Mesendoderm (in vitro differentiated cells): ENCODE measurements at regions not wholly inside any gene's neighbourhood (a gene's known extent, or its start where the extent isn't known, plus 50 kb on each side); places are given as distances from the start of the nearest gene placed in this dataset.

Experiments used
- DNase-seq: peaks from one replicate; pipeline ENCODE4 v3.0.0; 2013
- H2AK5ac ChIP-seq: 2 replicates; pipeline ENCODE4 v1.6.1; 2013; ENCODE audit warnings: low read length, inconsistent platforms
- H2BK120ac ChIP-seq: 2 replicates; pipeline ENCODE4 v1.6.1; 2013; ENCODE audit warnings: low read depth, mild to moderate bottlenecking, low read length, moderate library complexity, mixed read lengths
- H2BK15ac ChIP-seq: replicated peaks from 2 replicates; pipeline ENCODE4 v1.6.1; 2013; ENCODE audit warnings: low read depth, mild to moderate bottlenecking, moderate library complexity
- H2BK5ac ChIP-seq: 2 replicates; pipeline ENCODE4 v1.6.1; 2013; ENCODE audit warnings: low read length, inconsistent platforms
- H3K18ac ChIP-seq: 2 replicates; pipeline ENCODE4 v1.6.1; 2013; ENCODE audit warnings: mild to moderate bottlenecking, low read length, mixed read lengths
- H3K23ac ChIP-seq: one replicate; pipeline ENCODE4 v1.6.1; 2013; ENCODE audit warnings: low read length
- H3K27ac ChIP-seq: 2 replicates; pipeline ENCODE4 v1.5.1; 2013; ENCODE audit warnings: low read depth, mild to moderate bottlenecking, inconsistent platforms, low read length, moderate library complexity
- H3K27me3 ChIP-seq: 2 replicates; pipeline ENCODE4 v1.6.1; 2013; ENCODE audit warnings: low read length, control low read depth, mild to moderate bottlenecking, inconsistent platforms; ENCODE audit not compliant: insufficient read depth, poor library complexity
- H3K36me3 ChIP-seq: 2 replicates; pipeline ENCODE4 v1.6.1; 2013; ENCODE audit warnings: low read length, inconsistent platforms; ENCODE audit not compliant: control insufficient read depth, insufficient read depth
- H3K4ac ChIP-seq: one replicate; pipeline ENCODE4 v1.6.1; 2013; ENCODE audit warnings: low read depth, mild to moderate bottlenecking, low read length, moderate library complexity
- H3K4me1 ChIP-seq: 2 replicates; pipeline ENCODE4 v1.6.1; 2013; ENCODE audit warnings: low read depth, low read length, inconsistent platforms; ENCODE audit not compliant: control insufficient read depth
- H3K4me2 ChIP-seq: 2 replicates; pipeline ENCODE4 v1.6.1; 2013; ENCODE audit warnings: low read length
- H3K4me3 ChIP-seq: 2 replicates; pipeline ENCODE4 v1.5.1; 2013; ENCODE audit warnings: mild to moderate bottlenecking, low read length
- H3K56ac ChIP-seq: one replicate; pipeline ENCODE4 v1.6.1; 2013; ENCODE audit warnings: low read length
- H3K79me1 ChIP-seq: 2 replicates; pipeline ENCODE4 v1.6.1; 2013; ENCODE audit warnings: low read length, inconsistent platforms
- H3K79me2 ChIP-seq: 2 replicates; pipeline ENCODE4 v1.6.1; 2013; ENCODE audit warnings: mild to moderate bottlenecking, low read length; ENCODE audit not compliant: control insufficient read depth, insufficient read depth
- H3K9ac ChIP-seq: 2 replicates; pipeline ENCODE4 v1.6.1; 2013; ENCODE audit warnings: low read length, inconsistent platforms
- H4K5ac ChIP-seq: one replicate; pipeline ENCODE4 v1.6.1; 2013; ENCODE audit warnings: low read length
- H4K8ac ChIP-seq: one replicate; pipeline ENCODE4 v1.6.1; 2013; ENCODE audit warnings: low read depth, mild to moderate bottlenecking, control low read depth, low read length, moderate library complexity
- WGBS: extraction: QIAGEN DNeasy Blood & Tissue Kit; methylation state at CpG from one replicate; pipeline ENCODE4 v1.1.7; 2013; ENCODE audit warnings: low lambda C conversion rate, missing lambda C conversion rate; ENCODE audit not compliant: insufficient coverage; ENCODE audit errors: extremely low coverage; 5-methylcytosine and 5-hydroxymethylcytosine counted together

DNA sequence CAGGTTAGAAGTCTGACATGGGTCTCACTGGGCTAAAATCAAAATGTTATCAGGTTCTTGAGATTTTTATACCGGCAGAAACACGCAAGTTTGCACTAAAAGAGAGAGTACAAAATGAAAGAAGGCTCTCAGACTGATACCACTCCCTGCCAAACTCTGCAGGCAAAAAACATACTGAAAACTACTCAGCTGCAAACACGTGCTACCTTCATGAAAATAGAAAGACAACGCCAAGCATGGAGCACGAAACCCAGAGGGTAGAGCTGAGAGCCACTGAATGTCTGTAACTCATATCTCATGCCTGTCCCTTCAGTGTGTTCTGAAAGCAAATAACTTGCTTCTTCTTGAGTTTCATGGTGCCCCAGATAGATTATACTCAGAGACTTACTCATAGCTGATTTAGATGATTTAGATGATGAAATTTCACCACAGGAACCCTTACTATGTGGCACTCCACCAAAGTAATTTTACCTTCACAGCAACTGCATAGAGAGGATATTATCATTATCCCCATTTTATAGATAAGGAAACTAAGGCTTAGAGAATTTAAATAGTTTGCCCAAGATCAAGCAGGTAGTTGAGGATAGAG is 313.0 kb upstream of the SLC39A10 start:
- Histone ChIP-seq H3K56ac (no peak overlapping the region), H4K8ac (no peak overlapping the region), H3K4ac (no peak overlapping the region), H3K4me2 (no peak overlapping the region), H3K4me3 (no peak overlapping the region), H3K4me1 (no peaks in the 10 kb centered on the region), H3K79me1 (no peaks in the 10 kb centered on the region), H4K5ac (no peak overlapping the region), H2BK5ac (no peak overlapping the region), H3K36me3 (no peaks in the 10 kb centered on the region), H3K27me3 (no peaks in the 10 kb centered on the region), H3K18ac (no peak overlapping the region), H2BK120ac (no peak overlapping the region), H3K79me2 (no peaks in the 10 kb centered on the region), H3K23ac (no peak overlapping the region), H2AK5ac (no peak overlapping the region), H3K27ac (no peak overlapping the region), H3K9ac (no peak overlapping the region), H2BK15ac (no peak overlapping the region)
- no CpG with 5 or more reads among the region's 5 CpGs for WGBS
- DNase-seq = no peak

DNA sequence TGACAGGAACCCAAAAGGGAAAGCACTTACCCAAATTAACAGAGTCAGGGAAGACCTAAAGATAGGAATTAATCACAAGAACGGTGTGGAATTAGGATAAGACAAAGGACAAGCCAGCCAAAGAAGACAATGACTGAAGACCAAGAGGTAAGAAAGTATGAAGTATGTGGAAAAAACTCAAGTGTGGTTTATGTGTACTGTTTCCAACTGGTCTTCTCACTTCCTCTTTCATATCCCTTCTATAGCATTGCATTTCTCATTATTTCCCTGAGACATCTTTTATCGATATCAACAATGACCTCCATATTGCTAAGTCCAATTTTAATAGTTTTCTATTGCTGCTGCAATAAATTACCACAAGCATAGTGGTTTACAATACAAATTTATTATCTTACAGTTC is 313.5 kb upstream of the SLC39A10 start:
- H3K36me3 ChIP-seq = no peaks in the 10 kb centered on the region
- no peak overlapping the region for H4K8ac ChIP-seq
- no peaks in the 10 kb centered on the region for H3K4me1 ChIP-seq
- no peak overlapping the region for H3K9ac ChIP-seq
- H4K5ac ChIP-seq = no peak overlapping the region
- H2BK5ac ChIP-seq = no peak overlapping the region
- no peak overlapping the region for H3K4me2 ChIP-seq
- no peaks in the 10 kb centered on the region for H3K79me2 ChIP-seq
- H3K27me3 ChIP-seq = no peaks in the 10 kb centered on the region
- H3K4me3 ChIP-seq = no peak overlapping the region
- H3K4ac ChIP-seq = no peak overlapping the region
- H3K56ac ChIP-seq = no peak overlapping the region
- no CpG with 5 or more reads among the region's 2 CpGs for WGBS
- no peak overlapping the region for H2AK5ac ChIP-seq
- no peak overlapping the region for H3K18ac ChIP-seq
- H3K27ac ChIP-seq = no peak overlapping the region
- no peak overlapping the region for H2BK120ac ChIP-seq
- H2BK15ac ChIP-seq = no peak overlapping the region
- DNase-seq = no peak
- H3K23ac ChIP-seq = no peak overlapping the region
- no peaks in the 10 kb centered on the region for H3K79me1 ChIP-seq

DNA sequence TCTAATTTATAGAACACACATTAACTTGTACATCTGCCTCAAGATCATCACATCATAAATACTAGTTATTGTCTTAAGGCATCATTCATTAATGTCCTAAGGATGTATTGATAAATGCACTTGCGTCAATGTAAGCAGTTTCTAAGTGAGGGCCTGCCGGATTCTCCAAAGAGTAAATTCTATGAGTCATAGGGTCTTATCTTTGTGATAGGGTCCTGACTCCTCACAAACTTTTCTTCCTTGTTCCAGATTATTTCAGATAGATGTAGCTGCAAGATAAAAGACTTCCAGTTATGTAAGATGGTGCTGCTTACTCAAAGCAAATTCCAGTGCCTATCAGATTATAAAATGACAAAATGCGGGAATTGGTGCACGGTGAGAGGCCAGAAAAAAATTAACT is 315.0 kb upstream of the SLC39A10 start:
- H3K27me3 ChIP-seq = no peaks in the 10 kb centered on the region
- H3K56ac ChIP-seq = no peak overlapping the region
- no peak overlapping the region for H3K27ac ChIP-seq
- no peak overlapping the region for H3K18ac ChIP-seq
- no peak overlapping the region for H4K8ac ChIP-seq
- H3K36me3 ChIP-seq = no peaks in the 10 kb centered on the region
- H3K4me3 ChIP-seq = no peak overlapping the region
- H3K4ac ChIP-seq = no peak overlapping the region
- H3K9ac ChIP-seq = no peak overlapping the region
- WGBS = no CpG with 5 or more reads among the region's 4 CpGs
- no peaks in the 10 kb centered on the region for H3K79me2 ChIP-seq
- no peak overlapping the region for H2BK15ac ChIP-seq
- H2BK120ac ChIP-seq = no peak overlapping the region
- no peak overlapping the region for H3K4me2 ChIP-seq
- no peak overlapping the region for H3K23ac ChIP-seq
- DNase-seq = no peak
- H2BK5ac ChIP-seq = no peak overlapping the region
- H3K4me1 ChIP-seq = no peaks in the 10 kb centered on the region
- H2AK5ac ChIP-seq = no peak overlapping the region
- H3K79me1 ChIP-seq = no peaks in the 10 kb centered on the region
- H4K5ac ChIP-seq = no peak overlapping the region

DNA sequence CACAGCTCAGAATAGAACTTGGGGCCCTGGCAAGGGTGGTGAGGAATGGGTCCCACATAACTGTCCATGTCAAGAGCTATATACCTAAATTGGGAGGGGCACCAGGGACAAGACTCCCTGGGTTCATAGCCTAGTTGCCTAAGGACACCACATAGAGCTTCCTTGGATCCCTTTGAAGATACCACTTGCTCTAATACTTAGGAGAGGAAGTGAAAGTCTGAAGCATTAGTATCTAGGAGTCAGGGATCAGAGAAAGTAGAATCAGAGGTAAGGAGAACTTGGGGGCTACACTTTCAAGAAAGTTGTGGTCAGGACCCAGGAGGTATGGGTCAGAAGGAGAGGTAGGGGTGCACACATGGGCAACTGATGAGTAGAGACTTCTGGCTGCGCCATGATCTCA is 318.2 kb upstream of the SLC39A10 start:
- Histone ChIP-seq H3K4ac (no peak overlapping the region), H3K9ac (no peak overlapping the region), H2AK5ac (no peak overlapping the region), H3K36me3 (no peaks in the 10 kb centered on the region), H3K4me2 (no peak overlapping the region), H3K4me3 (no peak overlapping the region), H3K27ac (no peak overlapping the region), H4K5ac (no peak overlapping the region), H2BK120ac (no peak overlapping the region), H3K4me1 (no peaks in the 10 kb centered on the region), H3K56ac (no peak overlapping the region), H2BK15ac (no peak overlapping the region), H4K8ac (no peak overlapping the region), H3K23ac (no peak overlapping the region), H3K27me3 (no peaks in the 10 kb centered on the region), H2BK5ac (no peak overlapping the region), H3K79me2 (no peaks in the 10 kb centered on the region), H3K79me1 (no peaks in the 10 kb centered on the region), H3K18ac (no peak overlapping the region)
- WGBS = no CpG with 5 or more reads among the region's 1 CpG
- no peak for DNase-seq

DNA sequence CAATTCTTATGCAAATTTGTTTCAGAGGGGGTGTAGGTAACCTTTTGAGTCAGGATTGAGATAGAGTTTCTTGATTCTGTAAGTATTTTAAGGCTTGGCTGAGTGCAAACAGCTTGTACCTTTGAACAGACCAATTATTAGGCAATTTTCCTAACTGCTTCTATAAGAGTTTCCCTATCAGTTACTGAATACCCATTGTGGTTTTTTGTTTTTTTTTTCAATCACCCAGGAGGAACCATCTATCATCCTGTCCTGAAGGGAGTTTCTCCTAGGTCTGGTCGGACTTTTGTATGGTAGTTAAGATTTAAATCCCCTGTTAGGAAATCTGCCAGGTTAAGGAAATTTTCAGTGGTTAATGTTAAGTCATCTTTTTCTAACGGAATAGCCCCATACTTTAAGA is 319.4 kb upstream of the SLC39A10 start:
- no peaks in the 10 kb centered on the region for H3K79me1 ChIP-seq
- H4K8ac ChIP-seq = no peak overlapping the region
- no peak overlapping the region for H3K27ac ChIP-seq
- no peak overlapping the region for H3K9ac ChIP-seq
- no peak overlapping the region for H3K4me2 ChIP-seq
- H3K18ac ChIP-seq = no peak overlapping the region
- WGBS = no CpG with 5 or more reads among the region's 2 CpGs
- no peak overlapping the region for H2BK120ac ChIP-seq
- no peak overlapping the region for H4K5ac ChIP-seq
- no peaks in the 10 kb centered on the region for H3K4me1 ChIP-seq
- H3K4ac ChIP-seq = no peak overlapping the region
- H3K56ac ChIP-seq = no peak overlapping the region
- H3K79me2 ChIP-seq = no peaks in the 10 kb centered on the region
- H2AK5ac ChIP-seq = no peak overlapping the region
- H2BK15ac ChIP-seq = no peak overlapping the region
- DNase-seq = no peak
- no peak overlapping the region for H3K23ac ChIP-seq
- no peak overlapping the region for H3K4me3 ChIP-seq
- H3K36me3 ChIP-seq = no peaks in the 10 kb centered on the region
- no peak overlapping the region for H2BK5ac ChIP-seq
- no peaks in the 10 kb centered on the region for H3K27me3 ChIP-seq

DNA sequence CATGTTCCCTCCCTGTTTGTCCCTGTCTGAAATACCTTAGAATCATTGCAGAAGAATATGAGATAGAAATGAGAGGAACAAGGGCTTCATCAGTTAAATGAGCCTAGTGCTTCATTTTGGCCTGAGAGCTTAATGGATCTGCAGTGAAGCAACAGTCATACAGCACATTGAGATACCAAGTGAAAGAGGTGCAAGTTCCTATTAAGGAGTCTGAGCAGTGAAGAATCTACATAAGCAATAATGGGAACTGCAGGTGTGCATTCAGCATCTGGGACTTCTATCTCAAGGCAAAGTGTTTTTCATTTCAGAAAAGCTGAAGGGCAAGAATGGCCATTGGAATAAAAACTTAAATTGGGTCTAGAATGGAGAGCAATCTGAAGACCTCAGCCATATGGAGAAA is 323.2 kb upstream of the SLC39A10 start:
- H4K8ac ChIP-seq = no peak overlapping the region
- no peak overlapping the region for H2BK15ac ChIP-seq

More for the DNA sequence above, 323.2 kb upstream of the SLC39A10 start:
- DNase-seq = no peak
- no peak overlapping the region for H2AK5ac ChIP-seq
- H3K56ac ChIP-seq = no peak overlapping the region
- no peak overlapping the region for H3K4me2 ChIP-seq
- no peak overlapping the region for H3K4me3 ChIP-seq
- no peak overlapping the region for H3K4ac ChIP-seq
- no peak overlapping the region for H4K5ac ChIP-seq
- no peak overlapping the region for H2BK120ac ChIP-seq
- H3K18ac ChIP-seq = no peak overlapping the region
- H3K27ac ChIP-seq = no peak overlapping the region
- no peaks in the 10 kb centered on the region for H3K79me1 ChIP-seq
- no peaks in the 10 kb centered on the region for H3K36me3 ChIP-seq
- H3K9ac ChIP-seq = no peak overlapping the region
- H3K23ac ChIP-seq = no peak overlapping the region
- H3K27me3 ChIP-seq = no peaks in the 10 kb centered on the region
- H3K79me2 ChIP-seq = no peaks in the 10 kb centered on the region
- no peak overlapping the region for H2BK5ac ChIP-seq
- no peaks in the 10 kb centered on the region for H3K4me1 ChIP-seq
